ENCODE measurements at regions not wholly inside any gene's neighbourhood (a gene's known extent, or its start where the extent isn't known, plus 50 kb on each side); places are given as distances from the start of the nearest gene placed in this dataset.

DNA sequence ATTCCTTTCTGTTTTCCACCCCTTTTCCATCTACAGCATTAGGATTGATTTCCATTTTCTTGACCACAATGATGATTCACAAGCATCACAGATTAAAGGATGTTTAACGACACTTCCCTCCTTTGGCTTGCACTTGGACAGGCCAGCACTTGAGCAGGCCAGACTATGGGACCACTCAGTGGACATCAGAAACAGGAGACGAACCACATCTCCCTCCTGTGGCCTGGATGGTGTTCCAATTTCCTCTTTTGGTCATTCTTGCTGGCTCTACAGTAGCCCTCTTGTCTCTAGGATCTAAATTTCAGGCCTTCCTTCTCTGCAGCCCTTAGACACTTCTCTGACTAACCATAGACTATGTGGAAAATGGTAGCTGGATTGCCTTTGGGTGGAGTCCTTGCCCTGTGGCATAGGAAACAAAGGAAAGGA lies 78.8 kb upstream of the BOC start:
- TF ChIP-seq, protein P1, sequence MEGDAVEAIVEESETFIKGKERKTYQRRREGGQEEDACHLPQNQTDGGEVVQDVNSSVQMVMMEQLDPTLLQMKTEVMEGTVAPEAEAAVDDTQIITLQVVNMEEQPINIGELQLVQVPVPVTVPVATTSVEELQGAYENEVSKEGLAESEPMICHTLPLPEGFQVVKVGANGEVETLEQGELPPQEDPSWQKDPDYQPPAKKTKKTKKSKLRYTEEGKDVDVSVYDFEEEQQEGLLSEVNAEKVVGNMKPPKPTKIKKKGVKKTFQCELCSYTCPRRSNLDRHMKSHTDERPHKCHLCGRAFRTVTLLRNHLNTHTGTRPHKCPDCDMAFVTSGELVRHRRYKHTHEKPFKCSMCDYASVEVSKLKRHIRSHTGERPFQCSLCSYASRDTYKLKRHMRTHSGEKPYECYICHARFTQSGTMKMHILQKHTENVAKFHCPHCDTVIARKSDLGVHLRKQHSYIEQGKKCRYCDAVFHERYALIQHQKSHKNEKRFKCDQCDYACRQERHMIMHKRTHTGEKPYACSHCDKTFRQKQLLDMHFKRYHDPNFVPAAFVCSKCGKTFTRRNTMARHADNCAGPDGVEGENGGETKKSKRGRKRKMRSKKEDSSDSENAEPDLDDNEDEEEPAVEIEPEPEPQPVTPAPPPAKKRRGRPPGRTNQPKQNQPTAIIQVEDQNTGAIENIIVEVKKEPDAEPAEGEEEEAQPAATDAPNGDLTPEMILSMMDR (IDR thresholded peaks at IDR 0.05; ENCODE audit: insufficient read depth, low read depth, low read length, missing control alignments) = no peak
- no peak for DNase-seq (ENCODE audit: low read depth)
- H3K4me3 ChIP-seq (ENCODE audit: low read depth, low read length) = no peak overlapping the region

DNA sequence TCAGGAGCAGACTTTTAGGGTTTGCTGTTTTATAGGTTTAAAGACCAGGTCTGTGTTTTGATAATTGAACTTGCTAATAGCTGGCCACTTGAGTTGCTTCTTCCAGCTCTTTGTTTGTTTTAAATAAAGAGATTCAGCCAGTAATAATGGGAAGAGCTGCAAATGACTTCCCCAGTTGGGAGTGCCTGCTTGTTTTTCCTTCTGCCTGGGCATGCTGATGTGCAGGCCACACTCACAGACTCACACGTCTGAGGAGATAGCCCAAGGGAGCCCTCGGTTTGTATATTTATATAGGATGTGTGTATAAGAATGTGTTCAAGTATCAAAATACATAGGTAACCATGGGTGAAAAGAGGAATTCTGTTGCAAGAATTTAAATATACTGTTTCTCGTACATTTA lies 78.2 kb upstream of the BOC start:
- TF ChIP-seq, protein P1 (IDR thresholded peaks at IDR 0.05; ENCODE audit: insufficient read depth, low read depth, low read length, missing control alignments) = no peak
- DNase-seq (ENCODE audit: low read depth) = no peak
- H3K4me3 ChIP-seq (ENCODE audit: low read depth, low read length) = no peak overlapping the region

DNA sequence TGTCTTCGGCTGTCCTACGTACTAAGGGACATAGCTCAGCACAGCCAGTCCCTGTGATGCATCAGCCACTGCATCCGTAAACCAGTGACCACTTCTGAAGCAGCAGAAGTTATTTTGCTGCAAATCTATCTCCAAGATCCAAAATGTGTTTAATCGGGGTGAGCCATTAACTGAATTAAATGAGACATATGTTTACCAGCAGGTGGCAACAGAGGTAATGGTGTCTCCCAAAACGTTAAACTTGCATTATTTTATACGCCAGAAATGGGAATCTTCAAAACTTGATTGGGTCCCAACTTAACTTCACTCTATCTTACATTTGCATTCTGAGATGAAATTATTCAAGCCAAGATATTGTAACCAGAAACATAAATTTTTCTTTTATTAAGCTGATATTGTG lies 75.3 kb upstream of the BOC start:
- TF ChIP-seq, protein P1 (IDR thresholded peaks at IDR 0.05; ENCODE audit: insufficient read depth, low read depth, low read length, missing control alignments) = peak; percentile 33
- no peak overlapping the region for H3K4me3 ChIP-seq (ENCODE audit: low read depth, low read length)
- DNase-seq (ENCODE audit: low read depth) = peak; percentile 17

- TF ChIP-seq, protein P1 (IDR thresholded peaks at IDR 0.05; ENCODE audit: insufficient read depth, low read depth, low read length, missing control alignments) = no peak
Observed at GRCh38 chr3:113136544-113136943, 74.8 kb upstream of the BOC start.

DNA sequence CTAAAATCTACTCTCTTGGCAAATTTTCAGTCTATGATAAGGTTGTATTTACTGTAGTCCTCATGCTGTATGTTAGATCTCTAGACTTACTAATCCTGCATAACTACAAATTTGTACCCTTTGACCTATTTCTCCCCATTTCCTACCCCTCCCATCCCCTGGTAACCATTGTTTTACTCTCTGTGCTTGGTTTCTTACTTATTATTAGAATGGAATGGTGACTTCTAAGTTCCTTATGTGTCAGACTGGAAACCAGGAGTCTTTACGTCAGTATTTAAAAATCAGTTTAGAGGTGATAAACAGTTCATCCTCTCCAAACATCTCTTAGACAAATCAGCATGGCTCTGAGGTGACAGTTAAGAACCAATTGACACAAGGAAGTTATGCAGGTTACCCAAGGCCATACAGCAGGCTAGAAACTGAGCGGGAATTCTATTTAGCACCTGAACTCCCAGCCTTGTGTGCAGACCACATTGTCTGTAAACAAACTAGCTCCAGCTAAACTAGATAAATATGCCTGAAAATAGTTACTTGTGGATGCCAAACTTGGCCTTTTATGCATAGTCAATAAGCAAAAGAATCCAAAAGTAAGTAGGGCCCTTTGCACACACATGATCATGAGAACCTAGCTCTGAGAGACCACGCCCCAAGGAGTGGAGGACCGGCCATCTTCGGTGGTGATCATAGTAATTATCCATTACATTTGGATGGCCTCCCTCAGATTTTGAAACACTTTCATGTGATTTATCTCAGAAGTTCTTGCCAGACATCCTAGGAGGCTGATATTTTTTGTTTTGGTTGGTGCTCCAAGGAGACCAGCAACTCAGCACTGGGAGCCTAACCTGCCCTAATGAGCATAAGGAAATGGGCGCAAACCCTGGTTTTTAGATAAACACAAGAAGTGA lies 72.3 kb upstream of the BOC start:
- TF ChIP-seq, protein P1 (IDR thresholded peaks at IDR 0.05; ENCODE audit: insufficient read depth, low read depth, low read length, missing control alignments) = no peak
- no peak overlapping the region for H3K4me3 ChIP-seq (ENCODE audit: low read depth, low read length)
- DNase-seq (ENCODE audit: low read depth) = no peak

More at GRCh38 chr3:113136544-113136943, 74.8 kb upstream of the BOC start:
- no peak overlapping the region for H3K4me3 ChIP-seq (ENCODE audit: low read depth, low read length)
- no peak for DNase-seq (ENCODE audit: low read depth)

DNA sequence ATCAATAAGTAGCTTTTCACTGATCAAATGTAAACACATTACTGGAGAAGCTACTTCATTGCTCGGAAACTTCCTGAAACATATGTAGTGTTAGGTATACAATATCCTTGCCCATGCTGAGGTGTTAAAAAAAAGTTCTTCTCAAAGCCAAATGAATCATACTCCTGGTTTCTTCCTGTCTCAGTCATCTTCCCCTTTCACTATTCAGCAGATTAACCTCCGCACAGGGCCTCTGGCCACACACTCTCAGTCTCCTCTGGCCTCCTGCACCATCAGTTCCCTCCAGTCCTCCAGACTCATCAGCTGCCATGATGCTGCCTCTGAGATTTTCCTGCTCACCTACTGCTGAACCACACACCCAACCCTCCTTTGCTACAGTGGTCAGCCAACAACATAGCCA lies 70.5 kb upstream of the BOC start:
- TF ChIP-seq, protein P1 (IDR thresholded peaks at IDR 0.05; ENCODE audit: insufficient read depth, low read depth, low read length, missing control alignments) = no peak
- DNase-seq (ENCODE audit: low read depth) = peak; percentile 5
- no peak overlapping the region for H3K4me3 ChIP-seq (ENCODE audit: low read depth, low read length)
